CD4-positive, alpha-beta memory T cell (primary cell): ENCODE measurements at regions not wholly inside any gene's neighbourhood (a gene's known extent, or its start where the extent isn't known, plus 50 kb on each side); places are given as distances from the start of the nearest gene placed in this dataset.

Source experiments
- CTCF ChIA-PET: fragments of 350-600 bp; sonication (Branson Sonifier 250); formaldehyde crosslinking; loops from one replicate; lab custom pipeline; 2021; ENCODE audit warnings: inconsistent platforms; ENCODE audit not compliant: partially characterized antibody; lab: Charles Lee
- POLR2A ChIA-PET: fragments of 350-600 bp; sonication (Branson Sonifier 250); formaldehyde crosslinking; loops from one replicate; lab custom pipeline; 2021; ENCODE audit not compliant: partially characterized antibody; lab: Charles Lee
- DNase-seq, 5 donors: peaks; one replicate each; pipeline versions ENCODE4 v3.0.0 to v3.0.0-alpha.2; 2020 to 2022; ENCODE audit warnings: mixed read lengths in 1 of 5
- H3K27ac ChIP-seq: one replicate; pipeline ENCODE4 v1.7.0; 2013; ENCODE audit warnings: low read depth, low read length
- H3K27me3 ChIP-seq: 2 replicates; pipeline ENCODE4 v1.7.0; 2013; ENCODE audit warnings: mild to moderate bottlenecking, low read length, moderate library complexity; ENCODE audit not compliant: insufficient read depth
- H3K36me3 ChIP-seq: 2 replicates; pipeline ENCODE4 v1.7.0; 2013; ENCODE audit warnings: mild to moderate bottlenecking, low read length, moderate library complexity; ENCODE audit not compliant: insufficient read depth
- H3K4me1 ChIP-seq: 2 replicates; pipeline ENCODE4 v1.7.0; 2013; ENCODE audit warnings: mild to moderate bottlenecking, low read length, moderate library complexity; ENCODE audit not compliant: insufficient read depth
- H3K4me3 ChIP-seq, 2 donors: one replicate each; pipeline ENCODE4 v1.7.0; 2013; ENCODE audit warnings: low read length in 2 of 2, mild to moderate bottlenecking in 1 of 2
- H3K9me3 ChIP-seq, 2 donors: one replicate each; pipeline ENCODE4 v1.7.0; 2013; ENCODE audit warnings: low read length in 2 of 2, control low read depth in 1 of 2; ENCODE audit not compliant: control insufficient read depth in 1 of 2
- H3K27ac Mint-ChIP-seq, 7 donors: one replicate each; pipeline ENCODE4 v1.8.0; 2020 to 2021; ENCODE audit warnings: mixed read lengths in 7 of 7, mild to moderate bottlenecking in 6 of 7, inconsistent platforms in 3 of 7, moderate library complexity in 3 of 7
- H3K27me3 Mint-ChIP-seq, 2 donors: one replicate each; pipeline ENCODE4 v1.8.0; 2020 to 2021; ENCODE audit warnings: mixed read lengths in 2 of 2
- H3K36me3 Mint-ChIP-seq, 2 donors: one replicate each; pipeline ENCODE4 v1.8.0; 2020 to 2021; ENCODE audit warnings: mixed read lengths in 2 of 2, inconsistent platforms in 1 of 2, mild to moderate bottlenecking in 1 of 2
- H3K4me1 Mint-ChIP-seq, 4 donors: one replicate each; pipeline ENCODE4 v1.8.0; 2020 to 2021; ENCODE audit warnings: mixed read lengths in 4 of 4, mild to moderate bottlenecking in 1 of 4
- H3K4me3 Mint-ChIP-seq, 8 donors: one replicate each; pipeline ENCODE4 v1.8.0; 2020 to 2021; ENCODE audit warnings: mixed read lengths in 8 of 8, mild to moderate bottlenecking in 7 of 8, moderate library complexity in 6 of 8, inconsistent platforms in 3 of 8
- H3K9me3 Mint-ChIP-seq, 8 donors: one replicate each; pipeline ENCODE4 v1.8.0; 2020 to 2021; ENCODE audit warnings: mixed read lengths in 8 of 8, mild to moderate bottlenecking in 5 of 8, inconsistent platforms in 3 of 8, moderate library complexity in 1 of 8
- intact Hi-C: fragments of 100-400 bp; cut with micrococcal nuclease; formaldehyde crosslinking; loops from one replicate; pipeline ENCODE4 v1.15.1; 2023

GRCh38 chr1:184825571-184825970, 70.9 kb upstream of the EDEM3 start:
- Mint-ChIP-seq H3K27ac (peak overlapping the region in 3 of 7 donors; percentile 38 to 76 (median 43)), H3K27me3 (no peaks in the 10 kb centered on the region), H3K4me3 (no peak overlapping the region), H3K36me3 (peaks cover 55 to 71% of the 10 kb centered on the region in 2 donors), H3K9me3 (no peaks in the 10 kb centered on the region), H3K4me1 (peaks cover 0 to 5% (median 1%) of the 10 kb centered on the region in 4 donors)
- Histone ChIP-seq H3K9me3 (no peaks in the 10 kb centered on the region), H3K27ac (no peak overlapping the region), H3K4me1 (no peaks in the 10 kb centered on the region), H3K27me3 (no peaks in the 10 kb centered on the region), H3K4me3 (no peak overlapping the region), H3K36me3 (peaks cover 17% of the 10 kb centered on the region)
- DNase-seq = no peak
- CTCF ChIA-PET = no interaction called here
- POLR2A ChIA-PET = interaction anchor here (1.1 kb wide), 1 partner anchor 39 kb away, joined by 3 read pairs; no protein-coding TSS in a partner anchor
- intact Hi-C loops = loop anchor here (5.0 kb wide), 1 partner anchor 42 kb away; no protein-coding TSS in a partner anchor

DNA sequence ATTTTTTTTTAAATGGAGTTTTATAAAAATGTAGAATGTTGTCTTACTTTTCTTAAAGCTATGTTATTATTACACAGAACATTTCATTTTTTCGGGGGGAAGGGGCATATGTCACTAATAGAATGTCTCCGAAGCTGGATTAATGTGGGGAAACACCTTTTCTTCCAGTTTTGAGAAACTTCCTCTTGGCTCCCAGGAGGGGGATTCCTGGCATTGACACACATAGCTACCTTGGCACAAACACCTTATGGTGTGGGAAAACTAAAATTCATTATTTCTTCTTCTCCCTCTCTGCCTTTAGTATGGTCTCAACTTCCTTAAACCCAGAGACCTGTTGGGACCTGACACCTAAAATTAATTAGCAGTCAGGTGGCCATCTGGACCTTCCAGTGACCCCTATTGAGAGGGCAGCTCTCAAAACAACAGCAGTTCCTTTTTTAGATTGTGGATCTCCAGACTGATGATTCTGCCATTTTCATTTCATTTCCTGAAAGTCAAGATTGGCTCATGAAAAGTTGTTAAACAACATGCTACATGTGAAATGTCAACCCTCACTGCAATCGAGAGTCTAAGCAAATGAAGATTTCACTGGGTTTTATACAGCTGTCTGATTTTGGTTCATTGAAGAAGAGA, 70.1 kb upstream of the EDEM3 start:
- H3K27ac ChIP-seq = no peak overlapping the region
- POLR2A ChIA-PET = interaction anchor here (1.1 kb wide), 1 partner anchor 40 kb away, joined by 3 read pairs; no protein-coding TSS in a partner anchor
- CTCF ChIA-PET = interaction anchor here (1.1 kb wide), 2 partner anchors 11 to 157 kb away, joined by 4 to 6 read pairs; no protein-coding TSS in a partner anchor

GRCh38 chr1:184823080-184823479, 68.4 kb upstream of the EDEM3 start:
- Mint-ChIP-seq H3K4me1 (peaks cover 0 to 8% (median 1%) of the 10 kb centered on the region in 4 donors), H3K27ac (peak overlapping the region in 2 of 7 donors; percentile 14 to 36), H3K4me3 (no peak overlapping the region), H3K36me3 (peaks cover 63 to 78% of the 10 kb centered on the region in 2 donors), H3K9me3 (peaks cover 0 to 3% (median 0%) of the 10 kb centered on the region in 8 donors), H3K27me3 (no peaks in the 10 kb centered on the region)
- H3K27me3 ChIP-seq = no peaks in the 10 kb centered on the region
- intact Hi-C loops = no loop called here
- POLR2A ChIA-PET = no interaction called here
- CTCF ChIA-PET = interaction anchor here (0.8 to 1.4 kb wide), 3 partner anchors 16 to 159 kb away, joined by 3 to 4 read pairs (median 3); no protein-coding TSS in a partner anchor
- no peaks in the 10 kb centered on the region for H3K4me1 ChIP-seq
- DNase-seq = no peak
- H3K9me3 ChIP-seq = no peaks in the 10 kb centered on the region
- H3K4me3 ChIP-seq = no peak overlapping the region
- peaks cover 31% of the 10 kb centered on the region for H3K36me3 ChIP-seq
- H3K27ac ChIP-seq = no peak overlapping the region

More for the DNA sequence above, 70.1 kb upstream of the EDEM3 start:
- Histone ChIP-seq H3K9me3 (no peaks in the 10 kb centered on the region), H3K4me3 (no peak overlapping the region), H3K4me1 (no peaks in the 10 kb centered on the region), H3K27me3 (no peaks in the 10 kb centered on the region), H3K36me3 (peaks cover 22% of the 10 kb centered on the region)
- Mint-ChIP-seq H3K4me1 (peaks cover 0 to 8% (median 1%) of the 10 kb centered on the region in 4 donors), H3K36me3 (peaks cover 53 to 68% of the 10 kb centered on the region in 2 donors), H3K27me3 (no peaks in the 10 kb centered on the region), H3K27ac (peak overlapping the region in 4 of 7 donors; percentile 23 to 61 (median 56)), H3K4me3 (no peak overlapping the region), H3K9me3 (no peaks in the 10 kb centered on the region)
- intact Hi-C loops = loop anchor here (5.0 kb wide), 1 partner anchor 42 kb away; no protein-coding TSS in a partner anchor
- DNase-seq = no peak

DNA sequence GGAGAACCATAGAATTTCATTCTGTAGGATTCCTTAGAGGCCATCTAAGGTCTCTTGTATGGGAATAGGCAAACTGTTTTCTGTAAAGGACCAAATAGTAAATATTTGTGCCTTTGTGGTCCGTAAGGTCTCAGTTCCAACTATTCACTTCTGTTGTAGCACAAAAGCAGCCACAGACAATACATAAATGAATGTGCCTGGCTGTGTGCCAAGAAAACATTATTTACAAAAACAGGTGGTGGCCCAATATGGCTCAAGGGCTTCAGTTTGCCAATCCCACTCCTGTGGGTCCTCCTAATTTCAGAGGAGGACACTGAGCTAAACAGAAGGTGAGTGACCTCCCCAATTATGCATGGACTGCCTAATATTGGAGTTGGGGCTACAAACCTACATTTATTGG, 67.6 kb upstream of the EDEM3 start:
- H3K27me3 ChIP-seq = no peaks in the 10 kb centered on the region
- CTCF ChIA-PET = interaction anchor here (1.1 to 4.5 kb wide), 3 partner anchors 15 to 160 kb away, joined by 3 to 26 read pairs (median 4); no protein-coding TSS in a partner anchor
- peaks cover 31% of the 10 kb centered on the region for H3K36me3 ChIP-seq
- no peak overlapping the region for H3K27ac ChIP-seq
- peaks cover 71 to 82% of the 10 kb centered on the region in 2 donors for H3K36me3 Mint-ChIP-seq
- H3K4me3 Mint-ChIP-seq = no peak overlapping the region
- H3K4me1 Mint-ChIP-seq = peaks cover 0 to 8% (median 1%) of the 10 kb centered on the region in 4 donors
- no peaks in the 10 kb centered on the region for H3K4me1 ChIP-seq
- no peaks in the 10 kb centered on the region for H3K9me3 ChIP-seq
- intact Hi-C loops = no loop called here
- DNase-seq = no peak
- no peak overlapping the region for H3K4me3 ChIP-seq
- H3K27ac Mint-ChIP-seq = peak overlapping the region in 2 of 7 donors; percentile 7 to 9
- POLR2A ChIA-PET = no interaction called here
- H3K9me3 Mint-ChIP-seq = peaks cover 0 to 4% (median 2%) of the 10 kb centered on the region in 8 donors
- no peaks in the 10 kb centered on the region for H3K27me3 Mint-ChIP-seq

GRCh38 chr1:184821658-184822057, 67.0 kb upstream of the EDEM3 start:
- H3K4me1 Mint-ChIP-seq = peaks cover 0 to 8% (median 1%) of the 10 kb centered on the region in 4 donors
- Histone ChIP-seq H3K27ac (no peak overlapping the region), H3K4me1 (no peaks in the 10 kb centered on the region), H3K36me3 (peaks cover 31% of the 10 kb centered on the region), H3K4me3 (no peak overlapping the region), H3K9me3 (no peaks in the 10 kb centered on the region), H3K27me3 (no peaks in the 10 kb centered on the region)
- H3K27ac Mint-ChIP-seq = peak overlapping the region in 1 of 7 donors; percentile 7
- POLR2A ChIA-PET = interaction anchor here (1.0 kb wide), 1 partner anchor 47 kb away, joined by 3 read pairs; no protein-coding TSS in a partner anchor
- DNase-seq = no peak
- H3K27me3 Mint-ChIP-seq = no peaks in the 10 kb centered on the region
- intact Hi-C loops = no loop called here
- H3K4me3 Mint-ChIP-seq = no peak overlapping the region
- peaks cover 76 to 84% of the 10 kb centered on the region in 2 donors for H3K36me3 Mint-ChIP-seq
- CTCF ChIA-PET = interaction anchor here (1.4 to 4.5 kb wide), 2 partner anchors 15 to 161 kb away, joined by 3 to 26 read pairs; no protein-coding TSS in a partner anchor
- H3K9me3 Mint-ChIP-seq = peaks cover 0 to 4% (median 2%) of the 10 kb centered on the region in 8 donors

- Histone ChIP-seq H3K27me3 (no peaks in the 10 kb centered on the region), H3K27ac (no peak overlapping the region), H3K36me3 (peaks cover 31% of the 10 kb centered on the region), H3K4me1 (no peaks in the 10 kb centered on the region), H3K4me3 (no peak overlapping the region), H3K9me3 (no peaks in the 10 kb centered on the region)
- intact Hi-C loops = no loop called here
- Mint-ChIP-seq H3K36me3 (peaks cover 80% of the 10 kb centered on the region in 2 donors), H3K4me3 (no peak overlapping the region), H3K27me3 (no peaks in the 10 kb centered on the region), H3K9me3 (peaks cover 0 to 4% (median 2%) of the 10 kb centered on the region in 8 donors), H3K4me1 (peaks cover 0 to 8% (median 1%) of the 10 kb centered on the region in 4 donors), H3K27ac (peak overlapping the region in 1 of 7 donors; percentile 13)
- CTCF ChIA-PET = interaction anchor here (1.4 to 4.5 kb wide), 2 partner anchors 14 to 161 kb away, joined by 3 to 26 read pairs; no protein-coding TSS in a partner anchor
- POLR2A ChIA-PET = interaction anchor here (1.0 to 1.2 kb wide), 2 partner anchors 11 to 48 kb away, joined by 3 read pairs; no protein-coding TSS in a partner anchor
- no peak for DNase-seq
Measured at GRCh38 chr1:184820956-184821355, 66.3 kb upstream of the EDEM3 start.
